H1 (cell line): ENCODE measurements at regions not wholly inside any gene's neighbourhood (a gene's known extent, or its start where the extent isn't known, plus 50 kb on each side); places are given as distances from the start of the nearest gene placed in this dataset.

Experiments used
- RFX5 ChIP-seq: IDR thresholded peaks from 2 replicates; pipeline ENCODE4 v1.6.1; 2011; ENCODE audit warnings: low read depth, low read length, improper control_type of control experiment, borderline replicate concordance
- TF ChIP-seq, protein P1 (sequence below): IDR thresholded peaks from 2 replicates; pipeline ENCODE4 v1.6.1; 2012; ENCODE audit warnings: inconsistent platforms

DNA sequence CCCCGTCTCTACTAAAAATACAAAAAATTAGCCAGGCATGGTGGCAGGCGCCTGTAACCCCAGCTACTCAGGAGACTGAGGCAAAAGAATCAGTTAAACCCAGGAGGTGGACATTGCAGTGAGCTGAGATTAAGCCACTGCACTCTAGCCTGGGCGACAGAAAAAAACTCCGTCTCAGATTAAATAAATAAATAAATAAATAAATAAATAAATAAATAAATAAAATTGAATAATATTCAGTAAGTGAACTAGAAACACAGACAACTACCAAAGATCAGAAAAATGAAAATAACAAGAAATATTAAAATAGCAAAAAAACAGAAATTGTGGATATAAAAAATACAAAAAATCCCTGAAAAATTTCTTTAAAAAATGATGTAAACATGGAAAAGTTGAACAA is 172.4 kb downstream of the ZNF486 start (continued):
- TF ChIP-seq, protein P1, sequence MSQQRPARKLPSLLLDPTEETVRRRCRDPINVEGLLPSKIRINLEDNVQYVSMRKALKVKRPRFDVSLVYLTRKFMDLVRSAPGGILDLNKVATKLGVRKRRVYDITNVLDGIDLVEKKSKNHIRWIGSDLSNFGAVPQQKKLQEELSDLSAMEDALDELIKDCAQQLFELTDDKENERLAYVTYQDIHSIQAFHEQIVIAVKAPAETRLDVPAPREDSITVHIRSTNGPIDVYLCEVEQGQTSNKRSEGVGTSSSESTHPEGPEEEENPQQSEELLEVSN: no peak
- no peak for TF ChIP-seq RFX5
